IMR-90 (cell line): ENCODE measurements at regions not wholly inside any gene's neighbourhood (a gene's known extent, or its start where the extent isn't known, plus 50 kb on each side); places are given as distances from the start of the nearest gene placed in this dataset.

Experiments
- ATAC-seq: fragments of 200-7000 bp; cut with Tn5 transposase; 2 replicates; pipeline ENCODE4 v1.9.1; 2020; ENCODE audit warnings: low read depth, mild to moderate bottlenecking, moderate library complexity
- BruUV-seq: library from RNA; stranded (reverse); fragments of 400-500 nt; replicated peaks from 2 replicates; lab custom pipeline; 2021; lab: Mats Ljungman, UMichigan
- CTCF ChIA-PET: fragments of 300-600 bp; formaldehyde crosslinking; extraction: SDS; loops from one replicate; lab custom pipeline; 2021; ENCODE audit warnings: antibody characterized with exemption; lab: Yijun Ruan, JAX
- POLR2A ChIA-PET: fragments of 300-600 bp; sonication (Branson Sonifier 250); formaldehyde crosslinking; loops from one replicate; lab custom pipeline; 2022; ENCODE audit warnings: antibody characterized with exemption; ENCODE audit not compliant: unreplicated experiment; lab: Charles Lee
- DNase-seq: peaks from one replicate; pipeline ENCODE4 v3.0.0; 2013
- H2AFZ ChIP-seq: replicated peaks from 2 replicates; pipeline ENCODE3; 2013; ENCODE audit warnings: low read length, mild to moderate bottlenecking; ENCODE audit not compliant: poor library complexity
- H2AK5ac ChIP-seq: 2 replicates; pipeline ENCODE4 v1.6.1; 2013; ENCODE audit warnings: low read depth, low read length, inconsistent platforms
- H2AK9ac ChIP-seq: replicated peaks from 2 replicates; pipeline ENCODE3; 2013; ENCODE audit warnings: mild to moderate bottlenecking, low read depth, low read length, moderate library complexity; ENCODE audit not compliant: poor library complexity
- H2BK120ac ChIP-seq: 2 replicates; pipeline ENCODE4 v1.6.1; 2013; ENCODE audit warnings: low read depth, low read length, inconsistent platforms
- H2BK15ac ChIP-seq: 3 replicates; pipeline ENCODE4 v1.6.1; 2013; ENCODE audit warnings: low read depth, low read length, inconsistent platforms
- H2BK20ac ChIP-seq: 2 replicates; pipeline ENCODE4 v1.6.1; 2013; ENCODE audit warnings: low read depth, mild to moderate bottlenecking, inconsistent platforms, low read length, moderate library complexity
- H2BK5ac ChIP-seq: 2 replicates; pipeline ENCODE4 v1.6.1; 2013; ENCODE audit warnings: mild to moderate bottlenecking, low read depth, low read length, inconsistent platforms; ENCODE audit not compliant: poor library complexity, severe bottlenecking
- H3K14ac ChIP-seq: replicated peaks from 2 replicates; pipeline ENCODE4 v1.6.1; 2013; ENCODE audit warnings: low read depth, low read length, inconsistent platforms
- H3K18ac ChIP-seq: 2 replicates; pipeline ENCODE4 v1.6.1; 2013; ENCODE audit warnings: low read depth, low read length, control low read depth
- H3K23ac ChIP-seq: 2 replicates; pipeline ENCODE4 v1.6.1; 2013; ENCODE audit warnings: low read depth, low read length, inconsistent platforms
- H3K27ac ChIP-seq: 2 replicates; pipeline ENCODE4 v1.5.1; 2013; ENCODE audit warnings: mild to moderate bottlenecking, control low read depth, low read length; ENCODE audit not compliant: insufficient read depth
- H3K27me3 ChIP-seq: 2 replicates; pipeline ENCODE4 v1.6.1; 2013; ENCODE audit warnings: low read length; ENCODE audit not compliant: control insufficient read depth, insufficient read depth
- H3K36me3 ChIP-seq: 2 replicates; pipeline ENCODE4 v1.6.1; 2013; ENCODE audit warnings: low read length, mixed read lengths; ENCODE audit not compliant: control insufficient read depth, insufficient read depth
- H3K4ac ChIP-seq: 2 replicates; pipeline ENCODE4 v1.6.1; 2013; ENCODE audit warnings: low read depth, low read length, inconsistent platforms
- H3K4me1 ChIP-seq: 2 replicates; pipeline ENCODE4 v1.6.1; 2013; ENCODE audit warnings: low read length, mixed read lengths; ENCODE audit not compliant: control insufficient read depth, insufficient read depth
- H3K4me2 ChIP-seq: 2 replicates; pipeline ENCODE4 v1.6.1; 2013; ENCODE audit warnings: low read depth, mild to moderate bottlenecking, control low read depth, low read length, moderate library complexity
- H3K4me3 ChIP-seq: 2 replicates; pipeline ENCODE4 v1.5.1; 2013; ENCODE audit warnings: low read depth, mild to moderate bottlenecking, control low read depth, low read length, moderate library complexity; ENCODE audit not compliant: insufficient read depth
- H3K56ac ChIP-seq: 2 replicates; pipeline ENCODE4 v1.6.1; 2013; ENCODE audit warnings: low read length, inconsistent platforms; ENCODE audit not compliant: insufficient read depth; ENCODE audit errors: extremely low read depth
- H3K79me1 ChIP-seq, 2 experiments: 2 replicates each; pipeline ENCODE4 v1.6.1; 2013; ENCODE audit warnings: low read length in 2 of 2, inconsistent platforms in 1 of 2, low read depth in 1 of 2
- H3K9ac ChIP-seq: 2 replicates; pipeline ENCODE4 v1.6.1; 2013; ENCODE audit warnings: low read depth, low read length, control low read depth
- H3K9me1 ChIP-seq: 2 replicates; pipeline ENCODE4 v1.6.1; 2013; ENCODE audit warnings: low read length, inconsistent platforms; ENCODE audit not compliant: insufficient read depth
- H3K9me3 ChIP-seq: 2 replicates; pipeline ENCODE4 v1.6.1; 2013; ENCODE audit warnings: low read length; ENCODE audit not compliant: control insufficient read depth, insufficient read depth
- H4K20me1 ChIP-seq: 2 replicates; pipeline ENCODE4 v1.6.1; 2013; ENCODE audit warnings: low read length, inconsistent platforms; ENCODE audit not compliant: insufficient read depth
- H4K5ac ChIP-seq: 2 replicates; pipeline ENCODE4 v1.6.1; 2013; ENCODE audit warnings: mild to moderate bottlenecking, low read depth, low read length, control low read depth
- H4K8ac ChIP-seq, 2 experiments: 2 replicates each; pipeline ENCODE4 v1.6.1; 2013; ENCODE audit warnings: low read depth in 2 of 2, low read length in 2 of 2, control low read depth in 1 of 2, inconsistent platforms in 1 of 2
- H4K91ac ChIP-seq: 2 replicates; pipeline ENCODE4 v1.6.1; 2013; ENCODE audit warnings: low read depth, low read length, inconsistent platforms; ENCODE audit not compliant: insufficient read depth
- BHLHE40 ChIP-seq: fragments of 150-350 bp; IDR thresholded peaks from 2 replicates; pipeline ENCODE4 v1.6.1; 2016; ENCODE audit warnings: mild to moderate bottlenecking, low read depth, low read length
- CHD1 ChIP-seq: IDR thresholded peaks from 2 replicates; pipeline ENCODE4 v1.6.1; 2012; ENCODE audit warnings: low read depth, low read length, improper control_type of control experiment
- CTCF ChIP-seq: conservative IDR thresholded peaks from 2 replicates; pipeline ENCODE4 v1.5.1; 2012; ENCODE audit warnings: mild to moderate bottlenecking, low read depth, low read length, improper control_type of control experiment
- FOS ChIP-seq: fragments of 150-350 bp; IDR thresholded peaks from 2 replicates; pipeline ENCODE4 v1.6.1; 2016; ENCODE audit warnings: low read depth, low read length
- RAD21 ChIP-seq: IDR thresholded peaks from 2 replicates; pipeline ENCODE4 v1.6.1; 2012; ENCODE audit warnings: low read length, improper control_type of control experiment
- RFX5 ChIP-seq: IDR thresholded peaks from 2 replicates; pipeline ENCODE4 v1.8.0; 2012; ENCODE audit warnings: low read depth, mild to moderate bottlenecking, low read length, moderate library complexity
- SMC3 ChIP-seq: fragments of 150-350 bp; IDR thresholded peaks from 2 replicates; pipeline ENCODE4 v1.6.1; 2016; ENCODE audit warnings: low read depth, mild to moderate bottlenecking, antibody characterized with exemption, low read length, moderate library complexity
- WGBS, 2 experiments: methylation state at CpG; one replicate each; pipeline versions ENCODE4 v1.1.5 to v1.1.7; 2013; ENCODE audit warnings: missing lambda C conversion rate in 2 of 2; ENCODE audit not compliant: insufficient read length in 1 of 2; ENCODE audit errors: extremely low coverage in 2 of 2; 5-methylcytosine and 5-hydroxymethylcytosine counted together
- dilution Hi-C: fragments of 300-500 bp; cut with HindIII; formaldehyde crosslinking; loops from one replicate; pipeline ENCODE4 v1.14.3; 2018; ENCODE audit warnings: low sequenced_read_pairs; ENCODE audit not compliant: unreplicated experiment
- in situ Hi-C: fragments of 300-500 bp; cut with MboI; formaldehyde crosslinking; loops from 3 replicates; pipeline ENCODE4 v1.14.3; 2019; ENCODE audit warnings: low sequenced_read_pairs, inconsistent platforms, mixed read lengths
- intact Hi-C: fragments of 100-400 bp; cut with micrococcal nuclease; formaldehyde crosslinking; loops from 2 replicates; pipeline ENCODE4 v1.10.0; 2022

- ChIA-PET CTCF (no interaction called here), POLR2A (no interaction called here)
- no peaks in the 10 kb centered on the region; the same call in 1 of the 2 replicates for H3K9me1 ChIP-seq
- H2BK15ac ChIP-seq: no peak overlapping the region
- intact Hi-C loops: no loop called here
- no peak overlapping the region for H4K5ac ChIP-seq
- no peak overlapping the region for H4K91ac ChIP-seq
- H3K4me2 ChIP-seq: no peak overlapping the region
- H2BK5ac ChIP-seq: no peak overlapping the region
- H2AK5ac ChIP-seq: no peak overlapping the region
- no peak overlapping the region for H3K18ac ChIP-seq
- no peak overlapping the region for H3K4me3 ChIP-seq
- WGBS, 2 experiments: no CpG with 5 or more reads among the region's 2 CpGs
- no peak overlapping the region for H2AK9ac ChIP-seq
- no peak overlapping the region for H3K27ac ChIP-seq
- H3K56ac ChIP-seq: no peak overlapping the region
- no peaks in the 10 kb centered on the region for H3K9me3 ChIP-seq
- peak; percentile 46 for ATAC-seq
- H3K23ac ChIP-seq: no peak overlapping the region
- H2AFZ ChIP-seq: no peak overlapping the region
- no peak overlapping the region for H3K14ac ChIP-seq
- no peaks in the 10 kb centered on the region for H3K36me3 ChIP-seq
- no TSS peak for BruUV-seq
- no peak overlapping the region for H2BK120ac ChIP-seq
- peak; percentile 66 for DNase-seq
- no peaks in the 10 kb centered on the region for H4K20me1 ChIP-seq
- H2BK20ac ChIP-seq: no peak overlapping the region
- H3K79me1 ChIP-seq: no peaks in the 10 kb centered on the region
- no peak overlapping the region for H3K9ac ChIP-seq
- dilution Hi-C loops: no loop called here
- in situ Hi-C loops: no loop called here
- H3K4ac ChIP-seq: no peak overlapping the region
- no peak for TF ChIP-seq FOS
- TF ChIP-seq SMC3: no peak
- no peak for TF ChIP-seq CHD1
- TF ChIP-seq RFX5: no peak
- no peak for TF ChIP-seq CTCF
- no peak for TF ChIP-seq RAD21
- no peak for TF ChIP-seq BHLHE40
- H4K8ac ChIP-seq: no peak overlapping the region
- no peaks in the 10 kb centered on the region for H3K27me3 ChIP-seq
- peaks cover 2% of the 10 kb centered on the region; the same call in 1 of the 2 replicates for H3K4me1 ChIP-seq
Observed at GRCh38 chr2:147792966-147793617, 51.7 kb upstream of the ACVR2A start.
